ENCODE measurements at regions not wholly inside any gene's neighbourhood (a gene's known extent, or its start where the extent isn't known, plus 50 kb on each side); places are given as distances from the start of the nearest gene placed in this dataset.

- POLR2A ChIA-PET: no interaction called here
- H3K36me3 ChIP-seq (ENCODE audit: control insufficient read depth, insufficient read depth, low read length): no peaks in the 10 kb centered on the region
- CTCF ChIA-PET: no interaction called here
- no TSS peak for BruUV-seq (replicated peaks)
- H3K27me3 ChIP-seq (ENCODE audit: control insufficient read depth, insufficient read depth, low read length): no peaks in the 10 kb centered on the region
- intact Hi-C loops (cut with micrococcal nuclease; ENCODE audit: unreplicated experiment) (no loop called here), in situ Hi-C loops (cut with HindIII; ENCODE audit: low pct_unique_long_range_greater_than_20kb, low sequenced_read_pairs) (no loop called here)
- DNase-seq (ENCODE audit: low read depth, low spot score): no peak
- no peak overlapping the region for H3K27ac ChIP-seq (ENCODE audit: low read length)
- TF ChIP-seq CTCF (IDR thresholded peaks at IDR 0.05) (no peak), SIN3A (IDR thresholded peaks at IDR 0.05; ENCODE audit: borderline replicate concordance, insufficient read depth, low read depth, low read length) (no peak), POLR2AphosphoS5 (IDR thresholded peaks at IDR 0.05; ENCODE audit: low read depth, low read length) (no peak), TCF7L2 (IDR thresholded peaks at IDR 0.05; ENCODE audit: low read depth, low read length) (no peak), REST (IDR thresholded peaks at IDR 0.05; ENCODE audit: insufficient read depth in 1 of 2, low read depth in 2 of 2, low read length in 1 of 2) (no peak)
- H3K4me1 ChIP-seq (ENCODE audit: control insufficient read depth, insufficient read depth, low read length): no peaks in the 10 kb centered on the region
- H3K4me3 ChIP-seq (ENCODE audit: low read depth in 2 of 2, low read length in 2 of 2): no peak overlapping the region
- no peak for ATAC-seq
- H3K9me3 ChIP-seq (ENCODE audit: control insufficient read depth, insufficient read depth, low read depth, low read length): no peaks in the 10 kb centered on the region
Measured at GRCh38 chr2:136715146-136715545, 50.2 kb upstream of the THSD7B start.

DNA sequence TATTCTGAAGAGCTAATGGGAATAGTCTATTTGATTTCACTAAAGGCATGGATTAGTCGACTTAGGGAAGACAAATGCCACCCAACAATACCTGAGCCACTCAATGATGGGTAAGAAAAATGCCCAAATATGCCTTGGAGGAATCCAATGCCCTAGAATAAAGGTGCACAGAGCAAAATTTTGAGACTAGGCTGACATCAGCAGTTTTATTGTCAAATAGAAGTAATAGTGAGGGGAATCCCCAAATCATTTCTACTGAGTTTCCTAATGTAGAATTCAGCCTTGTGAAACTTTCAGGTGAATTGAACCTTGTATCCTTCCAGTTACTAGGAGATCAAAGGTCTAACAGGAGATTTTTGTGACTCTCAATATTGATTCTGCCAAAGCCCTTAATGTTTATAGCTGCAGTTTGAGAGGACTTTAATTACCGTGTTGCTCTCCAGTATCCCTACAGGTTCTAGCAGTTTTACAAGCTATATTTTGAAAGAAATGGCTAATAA lies 50.8 kb upstream of the THSD7B start:
- ChIA-PET CTCF (no interaction called here), POLR2A (no interaction called here)
- Histone ChIP-seq H3K27ac (ENCODE audit: low read length) (no peak overlapping the region), H3K9me3 (ENCODE audit: control insufficient read depth, insufficient read depth, low read depth, low read length) (no peaks in the 10 kb centered on the region), H3K4me3 (ENCODE audit: low read depth in 2 of 2, low read length in 2 of 2) (no peak overlapping the region), H3K4me1 (ENCODE audit: control insufficient read depth, insufficient read depth, low read length) (no peaks in the 10 kb centered on the region), H3K36me3 (ENCODE audit: control insufficient read depth, insufficient read depth, low read length) (no peaks in the 10 kb centered on the region), H3K27me3 (ENCODE audit: control insufficient read depth, insufficient read depth, low read length) (no peaks in the 10 kb centered on the region)
- TF ChIP-seq CTCF (IDR thresholded peaks at IDR 0.05) (no peak), REST (IDR thresholded peaks at IDR 0.05; ENCODE audit: insufficient read depth in 1 of 2, low read depth in 2 of 2, low read length in 1 of 2) (no peak), SIN3A (IDR thresholded peaks at IDR 0.05; ENCODE audit: borderline replicate concordance, insufficient read depth, low read depth, low read length) (no peak)
- intact Hi-C loops (cut with micrococcal nuclease; ENCODE audit: unreplicated experiment): no loop called here
- BruUV-seq (replicated peaks): no TSS peak
- no peak for DNase-seq (ENCODE audit: low read depth, low spot score)
- no peak for ATAC-seq
- in situ Hi-C loops (cut with HindIII; ENCODE audit: low pct_unique_long_range_greater_than_20kb, low sequenced_read_pairs): no loop called here
